Fibroblast of skin of left quadriceps (primary cell): ENCODE measurements at regions not wholly inside any gene's neighbourhood (a gene's known extent, or its start where the extent isn't known, plus 50 kb on each side); places are given as distances from the start of the nearest gene placed in this dataset.

Experiments
- DNase-seq, 2 experiments: peaks; one replicate each; pipeline ENCODE4 v3.0.0-alpha.2; 2013; ENCODE audit warnings: low read depth in 2 of 2

GRCh38 chr12:92615086-92615485 lies 87.7 kb upstream of the PLEKHG7 start:
- no peak for DNase-seq

- no peak for DNase-seq
Observed at GRCh38 chr12:92614502-92614901, 88.3 kb upstream of the PLEKHG7 start.

GRCh38 chr12:92614001-92614400 lies 88.8 kb upstream of the PLEKHG7 start:
- DNase-seq: no peak

- DNase-seq: no peak
Observed at GRCh38 chr12:92612611-92613010, 90.2 kb upstream of the PLEKHG7 start.

- DNase-seq: peak in 1 of 2 experiments; percentile 35
Observed at GRCh38 chr12:92608151-92609091, 94.4 kb upstream of the PLEKHG7 start.

- DNase-seq: no peak
Observed at GRCh38 chr12:92606956-92607355, 95.8 kb upstream of the PLEKHG7 start.

GRCh38 chr12:92605621-92606170 lies 97.1 kb upstream of the PLEKHG7 start:
- DNase-seq: no peak

DNA sequence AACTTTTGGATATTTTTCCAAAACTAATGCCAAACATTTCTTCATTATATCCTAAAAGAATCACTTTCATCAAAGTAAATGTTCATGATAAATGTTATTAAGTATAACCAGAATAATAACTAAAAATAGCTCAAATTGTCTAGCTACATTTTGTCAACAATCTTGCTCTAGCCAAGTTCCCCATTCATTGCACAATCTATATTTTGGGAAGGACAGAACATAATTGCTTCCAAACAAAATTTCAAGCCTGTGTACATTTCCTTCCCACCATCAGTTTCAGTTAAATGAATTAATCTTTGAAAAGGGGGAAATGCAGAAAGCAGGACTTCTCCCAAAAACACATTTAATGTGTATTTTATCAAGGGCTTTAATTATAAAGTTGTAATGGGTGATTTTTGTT lies 98.0 kb upstream of the PLEKHG7 start:
- DNase-seq: no peak

- no peak for DNase-seq
Observed at GRCh38 chr12:92603741-92604432, 98.9 kb upstream of the PLEKHG7 start.

DNA sequence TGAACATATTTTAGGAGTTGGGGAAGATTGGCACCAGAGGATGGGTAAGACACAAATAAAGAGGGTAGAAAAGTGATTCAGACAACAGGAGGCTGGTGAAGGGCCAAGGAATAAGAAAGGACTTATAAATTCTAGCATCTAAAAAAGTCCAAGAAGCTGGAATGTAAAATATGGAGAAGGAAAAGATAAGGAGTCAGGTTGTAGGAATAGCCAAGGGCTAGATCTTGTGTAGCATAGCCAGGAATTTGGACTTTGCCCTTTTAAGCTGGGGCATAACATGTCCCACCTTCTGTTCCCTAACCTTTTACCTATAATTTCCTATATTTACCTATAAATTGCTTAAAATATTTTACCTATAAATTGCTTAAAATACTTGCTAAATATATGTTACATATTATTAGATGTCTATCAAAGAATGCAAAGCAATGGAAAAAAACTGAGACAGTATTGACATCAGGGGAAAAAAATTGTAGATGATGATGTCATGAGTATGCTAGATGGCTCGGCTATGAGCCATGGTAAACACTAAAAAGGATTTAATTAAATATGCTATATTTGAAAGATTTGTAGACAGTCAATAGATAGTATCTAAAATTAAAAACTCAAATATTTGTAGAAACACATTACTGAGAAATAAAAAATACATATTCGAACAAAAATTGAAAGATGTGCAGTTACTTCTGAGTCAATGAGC lies 99.7 kb upstream of the PLEKHG7 start:
- no peak for DNase-seq

GRCh38 chr12:92602476-92602875 lies 100.3 kb upstream of the PLEKHG7 start:
- peak; percentile 81 to 85 for DNase-seq

DNA sequence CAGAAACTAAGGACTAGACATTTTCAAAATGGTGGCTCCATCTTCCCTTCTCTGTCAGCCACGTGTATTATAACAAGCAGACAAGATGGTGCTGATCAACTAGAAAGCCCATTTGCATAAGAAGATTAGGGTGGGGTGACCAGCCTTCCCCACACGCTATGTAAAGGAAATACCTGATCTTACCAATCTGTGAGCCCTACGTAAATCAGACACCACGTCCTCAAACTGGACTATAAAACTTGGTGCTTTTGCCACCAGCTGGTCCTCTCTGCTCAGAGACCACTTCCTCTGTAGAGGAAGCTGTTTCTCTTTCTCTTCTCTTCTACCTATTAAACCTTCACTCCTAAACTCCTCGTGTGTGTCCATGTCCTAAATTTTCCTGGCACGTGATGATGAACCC lies 101.1 kb upstream of the PLEKHG7 start:
- DNase-seq: no peak

GRCh38 chr12:92601176-92601575 lies 101.6 kb upstream of the PLEKHG7 start:
- DNase-seq: no peak

- DNase-seq: no peak
Observed at GRCh38 chr12:92600052-92600451, 102.7 kb upstream of the PLEKHG7 start.

GRCh38 chr12:92597997-92598396 lies 104.8 kb upstream of the PLEKHG7 start:
- DNase-seq: peak; percentile 32 to 37

DNA sequence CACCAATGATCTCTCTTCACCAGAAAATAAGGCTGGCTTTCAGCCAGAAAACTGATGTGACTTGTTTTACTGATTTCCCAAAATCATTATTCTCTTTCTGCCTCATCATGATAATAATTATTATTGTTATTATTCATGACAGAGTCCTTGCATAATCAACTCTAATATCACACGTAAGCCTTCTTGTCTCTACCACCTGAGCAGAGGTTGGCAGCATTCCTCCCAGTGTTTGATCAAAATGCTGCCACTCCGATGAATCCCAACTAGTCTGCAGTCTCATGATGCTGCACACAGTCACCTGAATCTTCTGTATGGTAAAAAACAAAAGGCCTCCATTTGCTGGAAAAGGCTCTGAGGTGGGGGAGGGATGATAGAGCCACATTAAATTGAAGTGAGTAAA lies 105.7 kb upstream of the PLEKHG7 start:
- DNase-seq: no peak

- DNase-seq: peak; percentile 46 to 47
Observed at GRCh38 chr12:92596383-92596782, 106.4 kb upstream of the PLEKHG7 start.

DNA sequence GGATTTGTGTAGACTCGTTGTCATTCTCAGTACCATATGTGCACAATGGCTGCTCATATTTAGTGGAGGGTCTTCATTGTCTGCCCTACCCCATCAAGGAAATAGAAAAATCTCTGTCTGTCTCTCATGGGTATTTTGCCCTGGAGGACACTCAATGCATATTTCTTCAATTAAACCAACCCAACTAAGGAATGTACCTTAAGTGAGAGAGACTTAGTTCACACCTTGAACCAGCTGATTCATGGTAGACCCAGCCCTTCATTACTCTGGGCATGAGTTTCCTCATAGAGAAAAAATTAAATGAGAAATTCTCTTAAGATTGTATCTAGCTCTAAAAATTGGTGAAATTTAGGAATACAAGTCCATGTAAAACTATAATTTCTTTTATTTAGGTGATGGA lies 107.1 kb upstream of the PLEKHG7 start:
- no peak for DNase-seq

- peak; percentile 47 to 51 for DNase-seq
Observed at GRCh38 chr12:92593734-92594402, 108.9 kb upstream of the PLEKHG7 start.

- DNase-seq: no peak
Observed at GRCh38 chr12:92585115-92585727, 117.6 kb upstream of the PLEKHG7 start.

DNA sequence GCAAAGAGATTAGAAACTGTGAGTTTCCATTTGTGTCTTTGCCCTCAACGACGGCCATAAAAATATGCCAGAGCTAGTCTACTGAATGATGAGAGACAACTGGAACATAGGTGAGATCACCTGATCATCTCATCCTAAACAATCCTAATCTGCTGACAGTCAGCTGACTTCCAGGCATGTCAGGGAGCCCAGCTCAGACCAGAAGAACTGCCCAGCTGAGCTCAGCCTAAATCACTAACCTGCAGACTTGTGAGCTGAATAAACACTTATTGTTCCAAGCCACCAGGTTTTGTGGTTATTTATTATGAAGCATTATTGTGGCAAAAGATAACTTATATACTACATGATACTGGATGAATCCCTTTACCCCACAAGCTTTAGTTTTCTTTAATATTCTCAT lies 118.9 kb upstream of the PLEKHG7 start:
- no peak for DNase-seq
